ENCODE measurements at regions not wholly inside any gene's neighbourhood (a gene's known extent, or its start where the extent isn't known, plus 50 kb on each side); places are given as distances from the start of the nearest gene placed in this dataset.

DNA sequence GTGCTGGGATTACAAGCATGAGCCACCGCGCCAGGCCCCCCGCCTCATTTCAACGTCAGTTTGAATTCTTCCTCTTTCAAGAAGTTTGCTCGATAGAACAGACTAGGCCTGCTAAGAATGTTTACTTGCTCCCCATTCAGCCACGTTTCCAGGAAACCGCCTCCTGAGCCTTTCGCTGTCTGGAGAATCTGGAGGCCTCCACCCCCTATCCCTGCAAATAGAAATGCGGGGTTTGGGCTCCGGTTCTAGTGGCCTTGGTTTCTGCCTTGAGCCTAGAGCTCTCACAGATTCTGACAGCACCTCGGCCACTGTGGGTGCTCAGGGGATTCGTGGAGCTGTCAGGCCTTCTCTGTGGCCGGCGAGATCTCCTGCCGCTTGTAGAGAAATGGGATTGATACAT, 84.3 kb downstream of the UBIAD1 start:
- H3K9ac ChIP-seq (ENCODE audit: low read length): no peak overlapping the region
- H3K9me3 Mint-ChIP-seq (ENCODE audit: insufficient read depth): no peaks in the 10 kb centered on the region
- H3K27ac Mint-ChIP-seq: no peak overlapping the region
- H3K36me3 ChIP-seq (replicated peaks in 1 of 2; ENCODE audit: control extremely low read depth in 1 of 2, control insufficient read depth in 1 of 2, extremely low read depth in 1 of 2, insufficient read depth in 2 of 2, low read length in 1 of 2): no peaks in the 10 kb centered on the region
- H3K9me3 ChIP-seq (ENCODE audit: control extremely low read depth in 1 of 3, control insufficient read depth in 2 of 3, insufficient read depth in 1 of 3, low read length in 2 of 3): peaks cover 0 to 2% (median 0%) of the 10 kb centered on the region in 3 donors
- POLR2A ChIA-PET: no interaction called here
- H3K4me1 Mint-ChIP-seq: peaks cover 6% of the 10 kb centered on the region
- no peak overlapping the region for H2AFZ ChIP-seq (ENCODE audit: insufficient read depth, low read depth, low read length, poor library complexity, severe bottlenecking)
- peaks cover 0 to 6% of the 10 kb centered on the region in 2 donors for H3K4me1 ChIP-seq (ENCODE audit: control insufficient read depth in 2 of 2, insufficient read depth in 2 of 2, low read length in 2 of 2)
- H3K4me2 ChIP-seq (replicated peaks; ENCODE audit: low read depth, low read length, poor library complexity, severe bottlenecking): no peak overlapping the region
- H3K4me3 ChIP-seq (ENCODE audit: control extremely low read depth in 1 of 5, extremely low read depth in 1 of 5, insufficient read depth in 1 of 5, low read depth in 2 of 5, low read length in 4 of 5): no peak overlapping the region
- H3K79me2 ChIP-seq (ENCODE audit: control insufficient read depth, insufficient read depth, low read length): no peaks in the 10 kb centered on the region
- ATAC-seq (ENCODE audit: low read depth) (no peak), DNase-seq (no peak)
- no peaks in the 10 kb centered on the region for H4K20me1 ChIP-seq (ENCODE audit: control insufficient read depth, insufficient read depth, low read length, poor library complexity, severe bottlenecking)
- H3K4me3 Mint-ChIP-seq: no peak overlapping the region
- CTCF ChIA-PET: interaction anchor here (0.8 kb wide), 1 partner anchor 10 kb away, joined by 3 read pairs; no protein-coding TSS in a partner anchor
- H3K27me3 Mint-ChIP-seq: peaks cover 41% of the 10 kb centered on the region
- TF ChIP-seq, protein P1, sequence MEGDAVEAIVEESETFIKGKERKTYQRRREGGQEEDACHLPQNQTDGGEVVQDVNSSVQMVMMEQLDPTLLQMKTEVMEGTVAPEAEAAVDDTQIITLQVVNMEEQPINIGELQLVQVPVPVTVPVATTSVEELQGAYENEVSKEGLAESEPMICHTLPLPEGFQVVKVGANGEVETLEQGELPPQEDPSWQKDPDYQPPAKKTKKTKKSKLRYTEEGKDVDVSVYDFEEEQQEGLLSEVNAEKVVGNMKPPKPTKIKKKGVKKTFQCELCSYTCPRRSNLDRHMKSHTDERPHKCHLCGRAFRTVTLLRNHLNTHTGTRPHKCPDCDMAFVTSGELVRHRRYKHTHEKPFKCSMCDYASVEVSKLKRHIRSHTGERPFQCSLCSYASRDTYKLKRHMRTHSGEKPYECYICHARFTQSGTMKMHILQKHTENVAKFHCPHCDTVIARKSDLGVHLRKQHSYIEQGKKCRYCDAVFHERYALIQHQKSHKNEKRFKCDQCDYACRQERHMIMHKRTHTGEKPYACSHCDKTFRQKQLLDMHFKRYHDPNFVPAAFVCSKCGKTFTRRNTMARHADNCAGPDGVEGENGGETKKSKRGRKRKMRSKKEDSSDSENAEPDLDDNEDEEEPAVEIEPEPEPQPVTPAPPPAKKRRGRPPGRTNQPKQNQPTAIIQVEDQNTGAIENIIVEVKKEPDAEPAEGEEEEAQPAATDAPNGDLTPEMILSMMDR (IDR thresholded peaks at IDR 0.05): no peak
- TF ChIP-seq EZH2 (IDR thresholded peaks at IDR 0.05; ENCODE audit: borderline replicate concordance, insufficient read depth, low read depth, low read length, poor library complexity, severe bottlenecking): no peak
- 87% methylated on average over 15 of the region's 15 CpGs for WGBS (ENCODE audit: insufficient coverage)
- no peak overlapping the region for H3K27ac ChIP-seq (ENCODE audit: low read length in 2 of 2)
- H3K27me3 ChIP-seq (replicated peaks in 1 of 4; ENCODE audit: control extremely low read depth in 1 of 4, control insufficient read depth in 3 of 4, insufficient read depth in 4 of 4, low read length in 3 of 4): peaks cover 0 to 8% (median 2%) of the 10 kb centered on the region in 4 experiments
- intact Hi-C loops (cut with micrococcal nuclease): no loop called here

DNA sequence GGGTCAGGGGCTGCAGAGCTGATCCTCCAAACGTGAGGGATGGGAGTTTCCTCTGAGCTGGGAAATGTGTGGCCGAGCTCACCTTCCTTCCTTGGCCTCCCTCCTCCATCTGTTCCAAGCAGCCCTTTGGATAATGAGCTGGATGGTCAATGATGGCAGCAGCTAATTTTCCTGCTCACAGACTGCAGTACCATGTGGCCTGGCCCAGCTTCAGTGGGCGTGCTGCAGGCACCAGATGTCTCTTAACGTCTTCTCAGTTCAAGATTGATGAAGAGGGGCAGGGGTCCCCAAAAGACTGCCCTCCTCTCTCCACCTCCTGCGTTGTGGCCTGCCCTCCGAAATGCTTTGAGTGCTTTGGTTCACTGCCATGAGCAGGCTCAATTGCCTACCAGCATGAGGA, 86.0 kb downstream of the UBIAD1 start:
- Histone ChIP-seq H3K79me2 (ENCODE audit: control insufficient read depth, insufficient read depth, low read length) (no peaks in the 10 kb centered on the region), H3K9ac (ENCODE audit: low read length) (no peak overlapping the region), H3K4me2 (replicated peaks; ENCODE audit: low read depth, low read length, poor library complexity, severe bottlenecking) (no peak overlapping the region), H3K4me1 (ENCODE audit: control insufficient read depth in 2 of 2, insufficient read depth in 2 of 2, low read length in 2 of 2) (no peaks in the 10 kb centered on the region), H3K27ac (ENCODE audit: low read length in 2 of 2) (no peak overlapping the region), H2AFZ (ENCODE audit: insufficient read depth, low read depth, low read length, poor library complexity, severe bottlenecking) (no peak overlapping the region), H3K27me3 (replicated peaks in 1 of 4; ENCODE audit: control extremely low read depth in 1 of 4, control insufficient read depth in 3 of 4, insufficient read depth in 4 of 4, low read length in 3 of 4) (peaks cover 0 to 8% (median 2%) of the 10 kb centered on the region in 4 experiments), H3K36me3 (replicated peaks in 1 of 2; ENCODE audit: control extremely low read depth in 1 of 2, control insufficient read depth in 1 of 2, extremely low read depth in 1 of 2, insufficient read depth in 2 of 2, low read length in 1 of 2) (no peaks in the 10 kb centered on the region), H3K4me3 (ENCODE audit: control extremely low read depth in 1 of 5, extremely low read depth in 1 of 5, insufficient read depth in 1 of 5, low read depth in 2 of 5, low read length in 4 of 5) (no peak overlapping the region), H3K9me3 (ENCODE audit: control extremely low read depth in 1 of 3, control insufficient read depth in 2 of 3, insufficient read depth in 1 of 3, low read length in 2 of 3) (peaks cover 0 to 2% (median 0%) of the 10 kb centered on the region in 3 donors), H4K20me1 (ENCODE audit: control insufficient read depth, insufficient read depth, low read length, poor library complexity, severe bottlenecking) (no peaks in the 10 kb centered on the region)
- intact Hi-C loops (cut with micrococcal nuclease): no loop called here
- 91% methylated on average over 4 of the region's 6 CpGs for WGBS (ENCODE audit: insufficient coverage)
- no peaks in the 10 kb centered on the region for H3K9me3 Mint-ChIP-seq (ENCODE audit: insufficient read depth)
- H3K4me3 Mint-ChIP-seq: no peak overlapping the region
- POLR2A ChIA-PET: no interaction called here
- no peak for TF ChIP-seq EZH2 (IDR thresholded peaks at IDR 0.05; ENCODE audit: borderline replicate concordance, insufficient read depth, low read depth, low read length, poor library complexity, severe bottlenecking)
- TF ChIP-seq, protein P1 (IDR thresholded peaks at IDR 0.05): no peak
- no peaks in the 10 kb centered on the region for H3K4me1 Mint-ChIP-seq
- no peak overlapping the region for H3K27ac Mint-ChIP-seq
- CTCF ChIA-PET: no interaction called here
- H3K27me3 Mint-ChIP-seq: peaks cover 41% of the 10 kb centered on the region
- no peak for DNase-seq
- ATAC-seq (ENCODE audit: low read depth): no peak
